IMR-90 (cell line): ENCODE measurements at regions not wholly inside any gene's neighbourhood (a gene's known extent, or its start where the extent isn't known, plus 50 kb on each side); places are given as distances from the start of the nearest gene placed in this dataset.

ENCODE experiments used
- ATAC-seq: fragments of 200-7000 bp; cut with Tn5 transposase; 2 replicates; pipeline ENCODE4 v1.9.1; 2020; ENCODE audit warnings: low read depth, mild to moderate bottlenecking, moderate library complexity
- BruUV-seq: library from RNA; stranded (reverse); fragments of 400-500 nt; replicated peaks from 2 replicates; lab custom pipeline; 2021; lab: Mats Ljungman, UMichigan
- CTCF ChIA-PET: fragments of 300-600 bp; formaldehyde crosslinking; extraction: SDS; loops from one replicate; lab custom pipeline; 2021; ENCODE audit warnings: antibody characterized with exemption; lab: Yijun Ruan, JAX
- POLR2A ChIA-PET: fragments of 300-600 bp; sonication (Branson Sonifier 250); formaldehyde crosslinking; loops from one replicate; lab custom pipeline; 2022; ENCODE audit warnings: antibody characterized with exemption; ENCODE audit not compliant: unreplicated experiment; lab: Charles Lee
- DNase-seq: peaks from one replicate; pipeline ENCODE4 v3.0.0; 2013
- H2AFZ ChIP-seq: replicated peaks from 2 replicates; pipeline ENCODE3; 2013; ENCODE audit warnings: low read length, mild to moderate bottlenecking; ENCODE audit not compliant: poor library complexity
- H2AK5ac ChIP-seq: 2 replicates; pipeline ENCODE4 v1.6.1; 2013; ENCODE audit warnings: low read depth, low read length, inconsistent platforms
- H2AK9ac ChIP-seq: replicated peaks from 2 replicates; pipeline ENCODE3; 2013; ENCODE audit warnings: mild to moderate bottlenecking, low read depth, low read length, moderate library complexity; ENCODE audit not compliant: poor library complexity
- H2BK120ac ChIP-seq: 2 replicates; pipeline ENCODE4 v1.6.1; 2013; ENCODE audit warnings: low read depth, low read length, inconsistent platforms
- H2BK15ac ChIP-seq: 3 replicates; pipeline ENCODE4 v1.6.1; 2013; ENCODE audit warnings: low read depth, low read length, inconsistent platforms
- H2BK20ac ChIP-seq: 2 replicates; pipeline ENCODE4 v1.6.1; 2013; ENCODE audit warnings: low read depth, mild to moderate bottlenecking, inconsistent platforms, low read length, moderate library complexity
- H2BK5ac ChIP-seq: 2 replicates; pipeline ENCODE4 v1.6.1; 2013; ENCODE audit warnings: mild to moderate bottlenecking, low read depth, low read length, inconsistent platforms; ENCODE audit not compliant: poor library complexity, severe bottlenecking
- H3K14ac ChIP-seq: replicated peaks from 2 replicates; pipeline ENCODE4 v1.6.1; 2013; ENCODE audit warnings: low read depth, low read length, inconsistent platforms
- H3K18ac ChIP-seq: 2 replicates; pipeline ENCODE4 v1.6.1; 2013; ENCODE audit warnings: low read depth, low read length, control low read depth
- H3K23ac ChIP-seq: 2 replicates; pipeline ENCODE4 v1.6.1; 2013; ENCODE audit warnings: low read depth, low read length, inconsistent platforms
- H3K27ac ChIP-seq: 2 replicates; pipeline ENCODE4 v1.5.1; 2013; ENCODE audit warnings: mild to moderate bottlenecking, control low read depth, low read length; ENCODE audit not compliant: insufficient read depth
- H3K27me3 ChIP-seq: 2 replicates; pipeline ENCODE4 v1.6.1; 2013; ENCODE audit warnings: low read length; ENCODE audit not compliant: control insufficient read depth, insufficient read depth
- H3K36me3 ChIP-seq: 2 replicates; pipeline ENCODE4 v1.6.1; 2013; ENCODE audit warnings: low read length, mixed read lengths; ENCODE audit not compliant: control insufficient read depth, insufficient read depth
- H3K4ac ChIP-seq: 2 replicates; pipeline ENCODE4 v1.6.1; 2013; ENCODE audit warnings: low read depth, low read length, inconsistent platforms
- H3K4me1 ChIP-seq: 2 replicates; pipeline ENCODE4 v1.6.1; 2013; ENCODE audit warnings: low read length, mixed read lengths; ENCODE audit not compliant: control insufficient read depth, insufficient read depth
- H3K4me2 ChIP-seq: 2 replicates; pipeline ENCODE4 v1.6.1; 2013; ENCODE audit warnings: low read depth, mild to moderate bottlenecking, control low read depth, low read length, moderate library complexity
- H3K4me3 ChIP-seq: 2 replicates; pipeline ENCODE4 v1.5.1; 2013; ENCODE audit warnings: low read depth, mild to moderate bottlenecking, control low read depth, low read length, moderate library complexity; ENCODE audit not compliant: insufficient read depth
- H3K56ac ChIP-seq: 2 replicates; pipeline ENCODE4 v1.6.1; 2013; ENCODE audit warnings: low read length, inconsistent platforms; ENCODE audit not compliant: insufficient read depth; ENCODE audit errors: extremely low read depth
- H3K79me1 ChIP-seq, 2 experiments: 2 replicates each; pipeline ENCODE4 v1.6.1; 2013; ENCODE audit warnings: low read length in 2 of 2, inconsistent platforms in 1 of 2, low read depth in 1 of 2
- H3K9ac ChIP-seq: 2 replicates; pipeline ENCODE4 v1.6.1; 2013; ENCODE audit warnings: low read depth, low read length, control low read depth
- H3K9me1 ChIP-seq: 2 replicates; pipeline ENCODE4 v1.6.1; 2013; ENCODE audit warnings: low read length, inconsistent platforms; ENCODE audit not compliant: insufficient read depth
- H3K9me3 ChIP-seq: 2 replicates; pipeline ENCODE4 v1.6.1; 2013; ENCODE audit warnings: low read length; ENCODE audit not compliant: control insufficient read depth, insufficient read depth
- H4K20me1 ChIP-seq: 2 replicates; pipeline ENCODE4 v1.6.1; 2013; ENCODE audit warnings: low read length, inconsistent platforms; ENCODE audit not compliant: insufficient read depth
- H4K5ac ChIP-seq: 2 replicates; pipeline ENCODE4 v1.6.1; 2013; ENCODE audit warnings: mild to moderate bottlenecking, low read depth, low read length, control low read depth
- H4K8ac ChIP-seq, 2 experiments: 2 replicates each; pipeline ENCODE4 v1.6.1; 2013; ENCODE audit warnings: low read depth in 2 of 2, low read length in 2 of 2, control low read depth in 1 of 2, inconsistent platforms in 1 of 2
- H4K91ac ChIP-seq: 2 replicates; pipeline ENCODE4 v1.6.1; 2013; ENCODE audit warnings: low read depth, low read length, inconsistent platforms; ENCODE audit not compliant: insufficient read depth
- MXI1 ChIP-seq: IDR thresholded peaks from 2 replicates; pipeline ENCODE4 v1.6.1; 2012; ENCODE audit warnings: low read depth, mild to moderate bottlenecking, low read length, moderate library complexity, borderline replicate concordance
- WGBS, 2 experiments: methylation state at CpG; one replicate each; pipeline versions ENCODE4 v1.1.5 to v1.1.7; 2013; ENCODE audit warnings: missing lambda C conversion rate in 2 of 2; ENCODE audit not compliant: insufficient read length in 1 of 2; ENCODE audit errors: extremely low coverage in 2 of 2; 5-methylcytosine and 5-hydroxymethylcytosine counted together
- dilution Hi-C: fragments of 300-500 bp; cut with HindIII; formaldehyde crosslinking; loops from one replicate; pipeline ENCODE4 v1.14.3; 2018; ENCODE audit warnings: low sequenced_read_pairs; ENCODE audit not compliant: unreplicated experiment
- in situ Hi-C: fragments of 300-500 bp; cut with MboI; formaldehyde crosslinking; loops from 3 replicates; pipeline ENCODE4 v1.14.3; 2019; ENCODE audit warnings: low sequenced_read_pairs, inconsistent platforms, mixed read lengths
- intact Hi-C: fragments of 100-400 bp; cut with micrococcal nuclease; formaldehyde crosslinking; loops from 2 replicates; pipeline ENCODE4 v1.10.0; 2022

DNA sequence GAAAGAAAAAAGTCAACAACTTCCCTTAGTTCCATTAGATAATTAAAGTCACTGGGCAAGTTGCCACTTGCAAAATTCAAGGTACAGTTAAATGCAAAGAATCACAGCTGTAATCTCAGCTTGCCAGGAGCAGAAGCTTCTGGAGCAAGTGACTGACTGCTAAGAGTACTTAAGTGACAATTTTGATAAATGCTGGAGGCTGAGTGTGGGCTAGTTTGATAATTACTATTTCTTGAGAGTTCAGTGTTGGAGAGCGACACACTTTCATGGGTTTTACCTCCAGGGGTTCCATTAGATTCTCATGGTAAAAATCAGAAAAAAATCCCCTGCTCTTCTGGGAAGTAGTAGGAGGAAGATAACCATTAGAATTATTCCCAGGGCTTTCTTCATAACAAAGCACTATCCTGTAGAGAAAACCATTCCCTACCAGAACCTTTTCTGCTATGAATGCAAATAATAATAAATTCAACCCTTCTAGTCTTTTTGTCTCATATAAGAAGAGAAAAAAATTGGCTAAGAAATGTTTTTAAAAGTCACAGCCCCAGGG is 486.3 kb downstream of the POM121L12 start:
- no peak for TF ChIP-seq MXI1
- H3K36me3 ChIP-seq, result no peaks in the 10 kb centered on the region
- no CpG with 5 or more reads among the region's 1 CpG for WGBS, 2 experiments
- no peak overlapping the region for H4K8ac ChIP-seq
- H3K14ac ChIP-seq, result no peak overlapping the region
- ChIA-PET CTCF (no interaction called here), POLR2A (no interaction called here)
- no peak overlapping the region for H2BK15ac ChIP-seq
- intact Hi-C loops, result no loop called here
- no TSS peak for BruUV-seq
- no peak overlapping the region for H3K23ac ChIP-seq
- H4K5ac ChIP-seq, result no peak overlapping the region
- no peak for DNase-seq
- H2BK120ac ChIP-seq, result no peak overlapping the region
- no peak for ATAC-seq
- no peak overlapping the region for H3K9ac ChIP-seq
- H2BK20ac ChIP-seq, result no peak overlapping the region
- in situ Hi-C loops, result no loop called here
- no peak overlapping the region for H2BK5ac ChIP-seq
- no peak overlapping the region for H2AK9ac ChIP-seq
- no peaks in the 10 kb centered on the region for H3K9me1 ChIP-seq
- H4K91ac ChIP-seq, result no peak overlapping the region
- no peak overlapping the region for H3K27ac ChIP-seq
- H3K56ac ChIP-seq, result no peak overlapping the region
- no peak overlapping the region for H2AK5ac ChIP-seq
- H3K79me1 ChIP-seq, result no peaks in the 10 kb centered on the region
- no peak overlapping the region for H3K4me3 ChIP-seq
- dilution Hi-C loops, result no loop called here
- H3K4ac ChIP-seq, result no peak overlapping the region
- H3K9me3 ChIP-seq, result peaks cover 6% of the 10 kb centered on the region
- H4K20me1 ChIP-seq, result no peaks in the 10 kb centered on the region
- no peak overlapping the region for H2AFZ ChIP-seq
- H3K4me2 ChIP-seq, result no peak overlapping the region
- no peaks in the 10 kb centered on the region for H3K27me3 ChIP-seq
- no peaks in the 10 kb centered on the region for H3K4me1 ChIP-seq
- no peak overlapping the region for H3K18ac ChIP-seq
